C4-2B (cell line): ENCODE measurements at regions not wholly inside any gene's neighbourhood (a gene's known extent, or its start where the extent isn't known, plus 50 kb on each side); places are given as distances from the start of the nearest gene placed in this dataset.

Experiments used
- ZFX ChIP-seq: fragments of 450-650 bp; IDR thresholded peaks from 2 replicates; pipeline ENCODE4 v1.6.1; 2017
- TF ChIP-seq, protein P1 (sequence below): fragments of 450-650 bp; conservative IDR thresholded peaks from 2 replicates; pipeline ENCODE4 v1.5.1; 2017; ENCODE audit warnings: mild to moderate bottlenecking

DNA sequence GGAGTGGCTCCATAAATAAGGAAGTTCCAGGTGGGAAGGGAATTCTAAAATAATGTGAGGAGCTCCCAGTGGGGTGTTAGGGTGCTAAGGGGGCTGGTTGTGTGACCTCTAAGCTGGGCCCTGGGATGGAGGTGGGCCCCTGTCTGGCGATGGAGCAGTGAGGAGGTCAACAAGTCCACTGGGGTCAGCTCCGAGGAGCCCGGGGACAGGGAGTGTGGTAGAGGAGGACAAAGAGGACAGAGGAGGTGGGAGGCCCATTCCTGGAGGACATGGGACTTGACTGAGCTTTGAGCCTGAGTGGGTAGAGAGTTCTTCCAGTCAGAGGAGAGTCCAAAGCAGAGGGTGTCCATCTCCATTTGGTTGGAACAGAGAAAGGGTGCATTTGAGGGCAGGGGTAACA lies 390.2 kb downstream of the TSHZ3 start:
- TF ChIP-seq, protein P1, sequence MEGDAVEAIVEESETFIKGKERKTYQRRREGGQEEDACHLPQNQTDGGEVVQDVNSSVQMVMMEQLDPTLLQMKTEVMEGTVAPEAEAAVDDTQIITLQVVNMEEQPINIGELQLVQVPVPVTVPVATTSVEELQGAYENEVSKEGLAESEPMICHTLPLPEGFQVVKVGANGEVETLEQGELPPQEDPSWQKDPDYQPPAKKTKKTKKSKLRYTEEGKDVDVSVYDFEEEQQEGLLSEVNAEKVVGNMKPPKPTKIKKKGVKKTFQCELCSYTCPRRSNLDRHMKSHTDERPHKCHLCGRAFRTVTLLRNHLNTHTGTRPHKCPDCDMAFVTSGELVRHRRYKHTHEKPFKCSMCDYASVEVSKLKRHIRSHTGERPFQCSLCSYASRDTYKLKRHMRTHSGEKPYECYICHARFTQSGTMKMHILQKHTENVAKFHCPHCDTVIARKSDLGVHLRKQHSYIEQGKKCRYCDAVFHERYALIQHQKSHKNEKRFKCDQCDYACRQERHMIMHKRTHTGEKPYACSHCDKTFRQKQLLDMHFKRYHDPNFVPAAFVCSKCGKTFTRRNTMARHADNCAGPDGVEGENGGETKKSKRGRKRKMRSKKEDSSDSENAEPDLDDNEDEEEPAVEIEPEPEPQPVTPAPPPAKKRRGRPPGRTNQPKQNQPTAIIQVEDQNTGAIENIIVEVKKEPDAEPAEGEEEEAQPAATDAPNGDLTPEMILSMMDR = no peak
- no peak for TF ChIP-seq ZFX
